NCI-H2227 (cell line): ENCODE measurements at regions not wholly inside any gene's neighbourhood (a gene's known extent, or its start where the extent isn't known, plus 50 kb on each side); places are given as distances from the start of the nearest gene placed in this dataset.

Experiments used
- DNase-seq: peaks from one replicate; lab custom pipeline; 2025; ENCODE audit not compliant: unreplicated experiment; lab: John Stamatoyannopoulos, UW

- DNase-seq = no peak
Observed at GRCh38 chr3:56902468-56903160, 100.9 kb upstream of the ARHGEF3 start.

- no peak for DNase-seq
Observed at GRCh38 chr3:56900801-56901200, 99.1 kb upstream of the ARHGEF3 start.

- no peak for DNase-seq
Observed at GRCh38 chr3:56899851-56900250, 98.1 kb upstream of the ARHGEF3 start.

- no peak for DNase-seq
Observed at GRCh38 chr3:56899078-56899477, 97.3 kb upstream of the ARHGEF3 start.

- no peak for DNase-seq
Observed at GRCh38 chr3:56896357-56896756, 94.6 kb upstream of the ARHGEF3 start.

GRCh38 chr3:56894881-56895431 is 93.2 kb upstream of the ARHGEF3 start:
- peak; percentile 4 for DNase-seq

GRCh38 chr3:56890448-56891091 is 88.8 kb upstream of the ARHGEF3 start:
- no peak for DNase-seq

GRCh38 chr3:56889131-56889530 is 87.4 kb upstream of the ARHGEF3 start:
- peak; percentile 4 for DNase-seq

GRCh38 chr3:56887402-56888025 is 85.8 kb upstream of the ARHGEF3 start:
- DNase-seq = no peak

- DNase-seq = no peak
Observed at GRCh38 chr3:56886314-56886713, 84.6 kb upstream of the ARHGEF3 start.

GRCh38 chr3:56885879-56886278 is 84.1 kb upstream of the ARHGEF3 start:
- DNase-seq = no peak

- DNase-seq = no peak
Observed at GRCh38 chr3:56885453-56885852, 83.7 kb upstream of the ARHGEF3 start.

GRCh38 chr3:56884387-56884786 is 82.6 kb upstream of the ARHGEF3 start:
- DNase-seq = no peak

- no peak for DNase-seq
Observed at GRCh38 chr3:56883828-56884227, 82.1 kb upstream of the ARHGEF3 start.

- DNase-seq = no peak
Observed at GRCh38 chr3:56882896-56883295, 81.1 kb upstream of the ARHGEF3 start.

GRCh38 chr3:56881841-56882240 is 80.1 kb upstream of the ARHGEF3 start:
- no peak for DNase-seq

- DNase-seq = no peak
Observed at GRCh38 chr3:56880720-56881575, 79.2 kb upstream of the ARHGEF3 start.

- no peak for DNase-seq
Observed at GRCh38 chr3:56879436-56880215, 77.9 kb upstream of the ARHGEF3 start.

- no peak for DNase-seq
Observed at GRCh38 chr3:56878074-56878473, 76.3 kb upstream of the ARHGEF3 start.

- no peak for DNase-seq
Observed at GRCh38 chr3:56876916-56877315, 75.2 kb upstream of the ARHGEF3 start.
